Mesenchymal stem cell (in vitro differentiated cells and primary cell): ENCODE measurements at regions not wholly inside any gene's neighbourhood (a gene's known extent, or its start where the extent isn't known, plus 50 kb on each side); places are given as distances from the start of the nearest gene placed in this dataset.

Experiments used
- DNase-seq: peaks from one replicate; pipeline ENCODE4 v3.0.0-alpha.2; 2013
- H2AFZ ChIP-seq: one replicate; pipeline ENCODE4 v1.6.1; 2013; ENCODE audit warnings: low read depth, mild to moderate bottlenecking, control low read depth, inconsistent platforms, low read length, moderate library complexity
- H2AK5ac ChIP-seq: 2 replicates; pipeline ENCODE4 v1.6.1; 2013; ENCODE audit warnings: low read length, moderate library complexity, mild to moderate bottlenecking, inconsistent platforms; ENCODE audit not compliant: severe bottlenecking
- H2BK120ac ChIP-seq: one replicate; pipeline ENCODE4 v1.6.1; 2013; ENCODE audit warnings: low read depth, mild to moderate bottlenecking, inconsistent platforms, low read length, moderate library complexity
- H2BK12ac ChIP-seq, 2 experiments: one replicate each; pipeline ENCODE4 v1.6.1; 2013; ENCODE audit warnings: inconsistent platforms in 2 of 2, low read length in 2 of 2, mild to moderate bottlenecking in 2 of 2, moderate library complexity in 2 of 2, control low read depth in 1 of 2
- H2BK15ac ChIP-seq: one replicate; pipeline ENCODE4 v1.6.1; 2013; ENCODE audit warnings: mild to moderate bottlenecking, low read depth, inconsistent platforms; ENCODE audit not compliant: poor library complexity, severe bottlenecking
- H2BK5ac ChIP-seq: 2 replicates; pipeline ENCODE4 v1.6.1; 2013; ENCODE audit warnings: low read depth, mild to moderate bottlenecking, low read length, control low read depth, inconsistent platforms; ENCODE audit not compliant: poor library complexity, severe bottlenecking
- H3K14ac ChIP-seq, 2 experiments: one replicate each; pipeline ENCODE4 v1.6.1; 2013; ENCODE audit warnings: inconsistent platforms in 2 of 2, low read length in 2 of 2, control low read depth in 1 of 2, mild to moderate bottlenecking in 1 of 2, moderate library complexity in 1 of 2
- H3K18ac ChIP-seq, 2 experiments: one replicate each; pipeline ENCODE4 v1.6.1; 2013; ENCODE audit warnings: inconsistent platforms in 2 of 2, low read length in 2 of 2, control low read depth in 1 of 2, low read depth in 1 of 2, mild to moderate bottlenecking in 1 of 2
- H3K23ac ChIP-seq, 2 experiments: one replicate each; pipeline ENCODE4 v1.6.1; 2013; ENCODE audit warnings: inconsistent platforms in 2 of 2, low read length in 2 of 2, mild to moderate bottlenecking in 2 of 2, moderate library complexity in 2 of 2, control low read depth in 1 of 2
- H3K27ac ChIP-seq: 2 replicates; pipeline ENCODE4 v1.5.1; 2013; ENCODE audit warnings: mild to moderate bottlenecking, moderate library complexity, low read length, control low read depth, inconsistent platforms; ENCODE audit not compliant: poor library complexity, severe bottlenecking
- H3K27me3 ChIP-seq, 2 experiments: 2 replicates each; pipeline versions ENCODE4 v1.6.1 to v1.7.0; 2013; ENCODE audit warnings: low read length in 2 of 2, mild to moderate bottlenecking in 2 of 2, moderate library complexity in 2 of 2, control low read depth in 1 of 2, inconsistent platforms in 1 of 2; ENCODE audit not compliant: control insufficient read depth in 1 of 2, insufficient read depth in 1 of 2
- H3K36me3 ChIP-seq, 2 experiments: 2 replicates each; pipeline versions ENCODE4 v1.6.1 to v1.7.0; 2013; ENCODE audit warnings: low read length in 2 of 2, control low read depth in 1 of 2, inconsistent platforms in 1 of 2, low read depth in 1 of 2, mild to moderate bottlenecking in 1 of 2; ENCODE audit not compliant: insufficient read depth in 2 of 2, control insufficient read depth in 1 of 2
- H3K4ac ChIP-seq, 2 experiments: one replicate each; pipeline ENCODE4 v1.6.1; 2013; ENCODE audit warnings: inconsistent platforms in 2 of 2, low read length in 2 of 2, mild to moderate bottlenecking in 2 of 2, moderate library complexity in 2 of 2, control low read depth in 1 of 2, low read depth in 1 of 2
- H3K4me1 ChIP-seq: 2 replicates; pipeline ENCODE4 v1.6.1; 2013; ENCODE audit warnings: low read depth, low read length, control low read depth; ENCODE audit not compliant: control insufficient read depth, insufficient read depth
- H3K4me2 ChIP-seq: 2 replicates; pipeline ENCODE4 v1.6.1; 2013; ENCODE audit warnings: low read length, mild to moderate bottlenecking, inconsistent platforms; ENCODE audit not compliant: poor library complexity, severe bottlenecking
- H3K4me3 ChIP-seq, 2 experiments: 2 replicates each; pipeline versions ENCODE4 v1.5.1 to v1.7.0; 2013; ENCODE audit warnings: low read length in 2 of 2, mild to moderate bottlenecking in 2 of 2, control low read depth in 1 of 2, low read depth in 1 of 2; ENCODE audit not compliant: insufficient read depth in 1 of 2
- H3K79me1 ChIP-seq: replicated peaks from 2 replicates; pipeline ENCODE4 v1.6.1; 2013; ENCODE audit warnings: mild to moderate bottlenecking, control low read depth, low read length, inconsistent platforms; ENCODE audit not compliant: poor library complexity, severe bottlenecking
- H3K9ac ChIP-seq: 2 replicates; pipeline ENCODE4 v1.7.0; 2013; ENCODE audit warnings: mild to moderate bottlenecking, low read length, moderate library complexity
- H3K9me3 ChIP-seq: 2 replicates; pipeline ENCODE4 v1.7.0; 2013; ENCODE audit warnings: mild to moderate bottlenecking, low read length; ENCODE audit not compliant: control insufficient read depth
- H4K8ac ChIP-seq: one replicate; pipeline ENCODE4 v1.6.1; 2013; ENCODE audit warnings: inconsistent platforms, mild to moderate bottlenecking, low read length, moderate library complexity
- H4K91ac ChIP-seq: one replicate; pipeline ENCODE4 v1.6.1; 2013; ENCODE audit warnings: mild to moderate bottlenecking, low read length, inconsistent platforms
- WGBS: methylation state at CpG from one replicate; pipeline ENCODE4 v1.1.7; 2013; ENCODE audit warnings: mixed read lengths; 5-methylcytosine and 5-hydroxymethylcytosine counted together

DNA sequence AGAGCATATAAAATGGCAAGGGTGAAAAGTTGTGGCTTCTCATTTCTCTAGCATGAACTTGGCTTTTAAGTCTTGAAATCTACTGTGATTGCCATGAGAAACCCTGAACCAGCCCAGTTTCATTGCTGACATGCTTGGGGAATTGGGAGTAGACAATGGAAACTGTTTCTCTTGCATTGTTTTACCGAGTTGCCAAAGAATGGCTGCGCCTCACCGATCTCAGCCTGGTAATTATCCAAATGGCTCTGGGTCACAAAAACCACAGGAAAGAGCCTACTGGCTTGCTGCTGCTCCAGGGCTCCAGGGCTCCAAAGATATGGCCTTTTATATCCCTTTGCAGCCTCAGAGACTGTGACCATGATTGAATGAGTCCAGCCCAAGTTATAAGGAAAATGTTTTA lies 310.4 kb upstream of the NT5C1B start:
- Histone ChIP-seq H3K27me3 (no peaks in the 10 kb centered on the region), H4K91ac (no peak overlapping the region), H3K36me3 (no peaks in the 10 kb centered on the region), H3K23ac (no peak overlapping the region), H3K9me3 (no peaks in the 10 kb centered on the region), H3K4me3 (peak overlapping the region in 1 of 2 experiments; percentile 36), H3K79me1 (no peaks in the 10 kb centered on the region), H2BK15ac (no peak overlapping the region), H2BK5ac (no peak overlapping the region), H3K18ac (no peak overlapping the region), H3K14ac (no peak overlapping the region), H3K27ac (no peak overlapping the region), H3K4ac (no peak overlapping the region), H2BK120ac (no peak overlapping the region), H2BK12ac (no peak overlapping the region), H3K4me1 (peaks cover 4% of the 10 kb centered on the region), H3K9ac (peak overlapping the region; percentile 82), H3K4me2 (no peak overlapping the region), H2AFZ (no peak overlapping the region), H4K8ac (no peak overlapping the region), H2AK5ac (no peak overlapping the region)
- 92% methylated on average over 3 of the region's 3 CpGs for WGBS
- no peak for DNase-seq

- Histone ChIP-seq H3K9ac (no peak overlapping the region), H2BK120ac (no peak overlapping the region), H2BK12ac (no peak overlapping the region), H2BK5ac (no peak overlapping the region), H2AK5ac (no peak overlapping the region), H3K79me1 (no peaks in the 10 kb centered on the region), H4K8ac (no peak overlapping the region), H3K18ac (no peak overlapping the region), H4K91ac (no peak overlapping the region), H2BK15ac (no peak overlapping the region), H3K23ac (no peak overlapping the region), H3K36me3 (no peaks in the 10 kb centered on the region), H3K27ac (no peak overlapping the region), H3K4me1 (peaks cover 1% of the 10 kb centered on the region), H3K27me3 (no peaks in the 10 kb centered on the region), H2AFZ (no peak overlapping the region), H3K9me3 (no peaks in the 10 kb centered on the region), H3K4ac (no peak overlapping the region), H3K4me3 (no peak overlapping the region), H3K4me2 (no peak overlapping the region), H3K14ac (no peak overlapping the region)
- DNase-seq: no peak
Observed at GRCh38 chr2:18898271-18898670, 308.9 kb upstream of the NT5C1B start.

GRCh38 chr2:18896125-18896764 lies 306.9 kb upstream of the NT5C1B start:
- Histone ChIP-seq H2AK5ac (no peak overlapping the region), H2BK12ac (no peak overlapping the region), H3K27me3 (no peaks in the 10 kb centered on the region), H2BK15ac (no peak overlapping the region), H3K4me3 (no peak overlapping the region), H3K4me2 (no peak overlapping the region), H3K14ac (no peak overlapping the region), H3K9me3 (no peaks in the 10 kb centered on the region), H2BK120ac (no peak overlapping the region), H3K23ac (no peak overlapping the region), H3K18ac (no peak overlapping the region), H3K36me3 (no peaks in the 10 kb centered on the region), H3K4me1 (peaks cover 1% of the 10 kb centered on the region), H3K27ac (no peak overlapping the region), H2BK5ac (no peak overlapping the region), H4K8ac (no peak overlapping the region), H3K4ac (no peak overlapping the region), H3K9ac (peak overlapping the region; percentile 26), H2AFZ (no peak overlapping the region), H3K79me1 (no peaks in the 10 kb centered on the region), H4K91ac (no peak overlapping the region)
- WGBS: 94% methylated on average over 2 of the region's 2 CpGs
- DNase-seq: no peak

DNA sequence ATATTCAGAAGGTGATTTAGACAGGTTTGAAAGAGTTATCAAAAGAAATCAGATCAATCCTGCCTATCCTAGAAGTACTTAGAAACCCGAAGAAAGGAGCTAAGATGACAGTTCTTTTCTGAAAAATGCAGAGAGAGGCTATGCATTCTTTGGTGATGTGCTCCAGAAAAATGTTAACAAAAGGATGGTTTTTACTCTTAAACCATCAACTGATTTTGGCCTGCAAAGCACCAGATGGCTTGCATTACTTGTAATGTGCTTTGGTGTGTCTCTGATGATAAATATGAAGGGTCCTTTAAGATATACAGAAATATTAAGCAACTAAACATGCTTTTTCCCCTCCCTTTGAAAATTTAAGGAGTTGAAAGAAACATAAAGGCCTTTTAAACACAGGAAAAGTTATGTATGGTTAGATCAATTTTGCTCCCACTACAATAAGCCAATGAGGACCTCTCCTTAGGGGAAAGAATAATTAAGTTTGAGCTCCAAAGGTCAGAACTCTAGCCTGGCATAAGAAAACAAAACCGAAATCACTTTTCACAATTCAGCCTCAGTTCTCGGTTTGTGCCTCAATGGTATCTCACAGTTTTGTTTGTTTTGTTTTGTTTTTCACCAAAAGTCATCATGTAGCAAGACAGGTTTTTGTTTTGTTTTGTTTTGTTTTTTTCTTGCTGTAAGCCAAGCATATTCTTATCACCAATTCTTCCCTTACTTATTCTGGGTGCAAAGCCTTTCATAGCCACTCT lies 302.4 kb upstream of the NT5C1B start:
- Histone ChIP-seq H3K27me3 (no peaks in the 10 kb centered on the region), H3K4ac (no peak overlapping the region), H3K79me1 (no peaks in the 10 kb centered on the region), H2BK15ac (no peak overlapping the region), H4K91ac (no peak overlapping the region), H3K9me3 (no peaks in the 10 kb centered on the region), H3K23ac (no peak overlapping the region), H3K18ac (no peak overlapping the region), H2AFZ (no peak overlapping the region), H3K4me2 (no peak overlapping the region), H2BK120ac (no peak overlapping the region), H3K4me1 (no peaks in the 10 kb centered on the region), H2BK5ac (no peak overlapping the region), H2BK12ac (no peak overlapping the region), H3K4me3 (no peak overlapping the region), H3K27ac (no peak overlapping the region), H3K14ac (no peak overlapping the region), H2AK5ac (no peak overlapping the region), H3K9ac (no peak overlapping the region), H3K36me3 (no peaks in the 10 kb centered on the region), H4K8ac (no peak overlapping the region)
- no peak for DNase-seq
- 90% methylated on average over 2 of the region's 3 CpGs for WGBS
